GM21528 (cell line): ENCODE measurements at regions not wholly inside any gene's neighbourhood (a gene's known extent, or its start where the extent isn't known, plus 50 kb on each side); places are given as distances from the start of the nearest gene placed in this dataset.

Experiments used
- ATAC-seq: cut with Tn5 transposase; IDR thresholded peaks from one replicate; pipeline ENCODE4 v1.9.1; 2021; ENCODE audit warnings: mild to moderate bottlenecking, moderate library complexity; ENCODE audit not compliant: unreplicated experiment, low FRiP score

GRCh38 chr13:63628310-63628709, 2212.7 kb upstream of the PCDH20 start:
- ATAC-seq: no peak

- ATAC-seq: no peak
Measured at GRCh38 chr13:63625869-63626268, 2210.2 kb upstream of the PCDH20 start.

- ATAC-seq: no peak
Measured at GRCh38 chr13:63614874-63615612, 2199.4 kb upstream of the PCDH20 start.

- ATAC-seq: no peak
Measured at GRCh38 chr13:63607153-63607552, 2191.5 kb upstream of the PCDH20 start.

GRCh38 chr13:63605962-63606361, 2190.3 kb upstream of the PCDH20 start:
- ATAC-seq: no peak

GRCh38 chr13:63605403-63605802, 2189.8 kb upstream of the PCDH20 start:
- ATAC-seq: no peak

- no peak for ATAC-seq
Measured at GRCh38 chr13:63595811-63596210, 2180.2 kb upstream of the PCDH20 start.

GRCh38 chr13:63586467-63586866, 2170.8 kb upstream of the PCDH20 start:
- no peak for ATAC-seq

- ATAC-seq: no peak
Measured at GRCh38 chr13:63578796-63579195, 2163.1 kb upstream of the PCDH20 start.

- ATAC-seq: no peak
Measured at GRCh38 chr13:63567031-63567430, 2151.4 kb upstream of the PCDH20 start.

GRCh38 chr13:63554157-63554556, 2138.5 kb upstream of the PCDH20 start:
- ATAC-seq: no peak

- no peak for ATAC-seq
Measured at GRCh38 chr13:63551731-63552130, 2136.1 kb upstream of the PCDH20 start.

- ATAC-seq: no peak
Measured at GRCh38 chr13:63546524-63546923, 2130.9 kb upstream of the PCDH20 start.

GRCh38 chr13:63542770-63543169, 2127.1 kb upstream of the PCDH20 start:
- no peak for ATAC-seq

GRCh38 chr13:63541336-63541735, 2125.7 kb upstream of the PCDH20 start:
- no peak for ATAC-seq

GRCh38 chr13:63540061-63540460, 2124.4 kb upstream of the PCDH20 start:
- ATAC-seq: no peak

GRCh38 chr13:63517371-63517770, 2101.7 kb upstream of the PCDH20 start:
- no peak for ATAC-seq

GRCh38 chr13:63516124-63516523, 2100.5 kb upstream of the PCDH20 start:
- no peak for ATAC-seq

- no peak for ATAC-seq
Measured at GRCh38 chr13:63514886-63515285, 2099.2 kb upstream of the PCDH20 start.

GRCh38 chr13:63512095-63512494, 2096.4 kb upstream of the PCDH20 start:
- ATAC-seq: no peak

- no peak for ATAC-seq
Measured at GRCh38 chr13:63501702-63502101, 2086.1 kb upstream of the PCDH20 start.

GRCh38 chr13:63497601-63498000, 2082.0 kb upstream of the PCDH20 start:
- ATAC-seq: no peak

- no peak for ATAC-seq
Measured at GRCh38 chr13:63492604-63493003, 2077.0 kb upstream of the PCDH20 start.
